HG03159 (cell line): ENCODE measurements at regions not wholly inside any gene's neighbourhood (a gene's known extent, or its start where the extent isn't known, plus 50 kb on each side); places are given as distances from the start of the nearest gene placed in this dataset.

ENCODE experiments used
- ATAC-seq: cut with Tn5 transposase; IDR thresholded peaks from one replicate; pipeline ENCODE4 v1.9.1; 2021; ENCODE audit warnings: mild to moderate bottlenecking, moderate library complexity; ENCODE audit not compliant: unreplicated experiment

DNA sequence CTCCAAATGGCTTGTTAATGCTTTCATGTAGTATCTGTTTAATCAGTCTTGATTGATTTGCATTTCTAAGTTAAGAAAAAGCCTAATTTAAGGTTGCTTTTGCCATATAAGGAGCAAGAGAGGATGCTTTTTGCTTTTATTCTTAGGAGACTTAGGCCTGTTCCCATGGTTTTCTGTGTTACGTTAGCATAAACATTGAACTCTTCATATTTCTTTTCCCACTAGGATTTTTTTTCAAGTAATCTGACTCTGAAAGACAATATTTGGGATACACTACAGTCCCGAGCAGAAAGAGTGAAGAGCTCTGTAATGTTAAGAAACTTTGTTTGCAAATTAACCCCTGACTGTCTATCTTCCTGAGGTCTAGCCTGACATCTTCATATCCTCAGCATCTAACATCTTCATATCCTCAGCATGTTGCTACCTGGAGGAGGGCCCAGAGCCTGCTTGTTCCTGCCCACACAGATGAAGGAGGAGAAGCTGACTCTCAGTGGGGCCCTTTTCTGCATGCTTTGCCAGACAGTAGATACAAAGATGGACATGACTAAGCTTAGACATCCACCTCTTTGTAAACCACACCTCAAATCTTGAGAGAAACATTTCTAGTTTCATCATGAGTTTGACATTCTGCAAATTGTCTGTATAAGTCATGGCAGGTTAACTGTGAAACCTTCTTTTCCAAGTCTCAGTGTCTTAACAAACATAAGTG lies 86.2 kb upstream of the COL6A5 start:
- no peak for ATAC-seq

DNA sequence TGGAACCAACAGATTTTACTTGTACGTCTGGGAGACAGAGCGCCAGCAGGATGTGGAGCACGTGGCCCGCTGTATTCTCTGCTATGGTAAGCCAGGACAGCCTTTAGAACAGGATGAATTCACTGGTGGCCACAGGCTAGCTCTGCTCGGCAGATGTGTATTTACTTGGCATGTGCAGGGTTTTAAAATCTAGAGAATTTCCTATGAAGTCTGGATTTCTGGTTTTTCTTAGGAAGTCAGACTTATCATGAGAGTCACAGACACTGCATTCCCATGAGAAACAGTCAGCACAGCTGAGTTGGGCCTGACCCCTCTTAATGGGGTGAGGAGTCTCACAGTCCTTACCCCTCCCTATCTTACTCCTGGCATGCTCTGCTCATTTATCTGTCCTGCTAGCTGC lies 84.6 kb upstream of the COL6A5 start:
- no peak for ATAC-seq

DNA sequence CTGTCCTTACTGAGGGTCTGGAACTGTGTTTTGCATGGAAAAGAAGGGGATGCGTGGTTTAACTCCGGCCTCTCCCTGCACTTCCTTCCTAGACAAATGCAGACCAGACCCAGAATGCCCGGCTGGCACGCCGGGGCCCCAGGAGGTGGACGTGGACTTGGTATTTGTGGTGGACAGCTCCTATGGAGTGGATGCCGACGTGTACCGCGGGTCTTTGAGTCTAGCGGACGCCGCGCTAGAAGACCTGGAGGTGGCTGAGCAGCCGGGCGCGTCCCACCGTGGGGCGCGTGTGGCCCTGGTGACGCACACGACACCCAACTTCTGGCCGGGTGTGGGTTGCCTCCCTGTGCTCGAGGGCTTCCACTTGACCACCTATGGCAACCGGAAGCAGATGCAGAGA lies 81.8 kb upstream of the COL6A5 start:
- ATAC-seq: no peak

DNA sequence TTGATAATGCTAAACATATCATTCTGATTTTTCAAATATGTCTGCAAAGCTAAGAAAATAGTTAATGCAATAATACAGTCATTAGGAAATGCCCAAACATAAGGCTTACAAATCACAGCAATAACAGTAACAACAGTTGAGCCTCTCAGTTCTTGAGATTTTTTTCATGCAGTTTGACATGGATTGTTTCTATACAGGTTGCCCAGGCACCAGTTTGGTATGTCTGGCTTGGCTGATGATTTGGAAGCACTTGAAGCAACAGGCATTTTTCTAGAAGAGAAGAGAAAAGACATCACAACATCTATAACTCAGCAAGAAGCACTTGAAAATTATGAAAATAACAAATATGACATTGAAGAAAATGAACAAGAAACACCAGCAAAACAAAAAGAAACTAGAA lies 78.7 kb upstream of the COL6A5 start:
- ATAC-seq: no peak

DNA sequence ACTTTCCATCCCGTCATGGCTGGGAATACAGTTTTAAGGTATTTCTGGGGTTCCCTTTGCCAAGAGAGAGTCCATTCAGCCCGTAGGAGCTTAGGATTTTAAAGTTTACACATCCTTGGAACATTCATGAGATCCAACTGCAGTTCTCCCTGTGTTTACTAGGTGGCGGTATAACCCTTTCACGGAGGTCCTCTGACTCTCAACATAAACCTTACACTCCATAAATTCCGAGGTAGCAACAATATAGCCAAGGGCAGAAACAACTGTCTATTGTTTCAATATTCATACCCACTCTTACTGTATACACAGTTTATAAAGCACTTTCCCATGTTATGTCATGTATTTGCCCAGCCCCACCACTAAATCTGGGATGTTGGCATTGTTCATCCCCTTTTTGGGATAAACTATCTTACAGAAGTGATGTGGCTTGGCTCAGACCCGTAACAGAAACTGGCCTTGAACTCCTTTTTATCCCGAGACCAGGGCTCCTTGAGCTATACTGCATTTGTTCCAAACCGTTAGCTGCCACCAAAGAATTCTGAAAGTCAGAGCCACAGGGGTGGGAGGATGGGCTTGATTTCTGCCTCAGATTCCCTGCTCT lies 69.2 kb upstream of the COL6A5 start:
- ATAC-seq: peak; percentile 80

DNA sequence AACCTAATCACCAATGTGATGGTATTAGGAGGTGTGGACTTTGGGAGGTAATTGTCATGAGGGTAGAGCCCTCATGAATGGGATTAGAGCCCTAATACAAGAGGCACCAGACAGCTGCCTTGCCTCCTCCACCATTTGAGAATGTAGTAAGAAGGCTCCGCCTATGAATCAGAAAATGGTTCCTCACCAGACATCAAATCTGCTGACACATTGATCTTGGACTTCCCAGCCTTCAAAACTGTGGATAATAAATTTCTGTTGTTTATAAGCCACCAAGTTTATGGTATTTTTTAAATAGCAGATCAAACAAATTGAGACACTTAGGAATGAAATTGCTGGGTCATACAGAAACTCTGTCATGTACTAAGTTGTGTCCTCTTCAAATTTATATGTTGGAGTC lies 56.8 kb upstream of the COL6A5 start:
- no peak for ATAC-seq

DNA sequence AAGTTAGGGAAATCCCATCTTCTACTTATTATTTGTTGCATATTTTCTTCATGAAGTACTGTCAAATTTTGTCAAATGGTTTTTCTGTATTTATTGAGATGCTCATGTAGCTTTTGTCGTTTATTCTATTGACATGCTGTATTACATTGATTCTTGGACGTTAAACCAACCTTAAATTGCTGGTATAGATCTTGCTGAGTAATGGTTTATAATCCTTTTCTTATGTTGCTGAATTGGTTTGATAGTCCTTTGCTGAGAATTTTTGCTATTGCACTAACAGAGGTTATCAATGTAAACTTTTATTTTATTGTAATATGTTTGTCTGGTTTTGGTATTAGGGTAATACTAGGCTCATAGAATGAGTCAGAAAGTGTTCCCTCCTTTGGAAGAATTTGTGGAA lies 54.3 kb upstream of the COL6A5 start:
- ATAC-seq: no peak

DNA sequence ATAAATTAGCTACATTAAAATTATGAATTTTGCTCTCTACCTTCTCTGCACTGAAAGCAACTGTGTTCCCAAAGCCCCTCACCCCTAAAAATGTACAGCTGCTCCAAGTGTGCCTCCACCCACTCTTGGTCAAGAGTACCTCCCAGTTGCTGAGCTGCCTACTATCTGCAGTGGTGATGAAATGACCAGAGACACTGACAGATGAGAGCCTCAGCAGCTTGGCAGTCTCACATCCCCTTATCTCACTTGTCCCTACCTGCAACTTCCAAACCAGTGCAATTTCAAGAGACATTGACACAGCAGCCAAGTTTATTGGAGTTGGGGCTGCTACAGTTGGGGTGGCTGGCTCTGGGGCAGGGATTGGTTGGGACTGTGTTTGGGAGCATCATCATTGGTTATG lies 52.2 kb upstream of the COL6A5 start:
- no peak for ATAC-seq
